ENCODE measurements at regions not wholly inside any gene's neighbourhood (a gene's known extent, or its start where the extent isn't known, plus 50 kb on each side); places are given as distances from the start of the nearest gene placed in this dataset.
"Not testable (repeated sequence)": the region's sequence is repeated elsewhere in the genome, so short reads cannot be mapped to it uniquely, and the experiment has no call there.

GRCh38 chr10:10067644-10068043, 950.0 kb upstream of the CELF2 start:
- Histone ChIP-seq H3K4me3 (ENCODE audit: low read length in 3 of 3) (no peak overlapping the region), H3K36me3 (ENCODE audit: control insufficient read depth in 2 of 3, insufficient read depth in 3 of 3, low read length in 3 of 3) (no peaks in the 10 kb centered on the region), H3K27me3 (ENCODE audit: control insufficient read depth, insufficient read depth, low read length) (no peaks in the 10 kb centered on the region), H3K9ac (ENCODE audit: low read length in 3 of 3) (no peak overlapping the region), H3K9me3 (ENCODE audit: control insufficient read depth in 2 of 3, insufficient read depth in 1 of 3, low read length in 3 of 3) (no peaks in the 10 kb centered on the region), H3K4me1 (ENCODE audit: control insufficient read depth in 2 of 3, insufficient read depth in 2 of 3, low read depth in 1 of 3, low read length in 3 of 3) (no peaks in the 10 kb centered on the region), H3K27ac (ENCODE audit: low read depth in 2 of 2, low read length in 2 of 2) (no peak overlapping the region)
- DNase-seq (no peak), FAIRE-seq (no peak)
- TF ChIP-seq CTCF (IDR thresholded peaks at IDR 0.05; ENCODE audit: borderline replicate concordance, extremely low read depth, insufficient read depth): no peak
- intact Hi-C loops (cut with DNase I): no loop called here

DNA sequence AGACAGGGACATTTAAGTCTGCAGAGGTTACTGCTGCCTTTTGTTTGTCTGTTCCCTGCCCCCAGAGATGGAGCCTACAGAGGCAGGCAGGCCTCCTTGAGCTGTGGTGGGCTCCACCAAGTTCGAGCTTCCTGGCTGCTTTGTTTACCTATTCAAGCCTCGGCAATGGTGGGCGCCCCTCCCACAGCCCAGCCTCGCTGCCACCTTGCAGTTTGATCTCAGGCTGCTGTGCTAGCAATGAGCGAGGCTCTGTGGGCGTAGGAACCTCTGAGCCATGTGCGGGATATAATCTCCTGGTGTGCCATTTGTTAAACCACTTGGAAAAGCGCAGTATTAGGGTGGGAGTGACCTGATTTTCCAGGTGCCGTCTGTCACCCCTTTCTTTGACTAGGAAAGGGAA, 942.8 kb upstream of the CELF2 start:
- intact Hi-C loops (cut with DNase I); H3K9ac ChIP-seq (ENCODE audit: low read length in 3 of 3); H3K9me3 ChIP-seq (ENCODE audit: control insufficient read depth in 2 of 3, insufficient read depth in 1 of 3, low read length in 3 of 3); H3K4me1 ChIP-seq (ENCODE audit: control insufficient read depth in 2 of 3, insufficient read depth in 2 of 3, low read depth in 1 of 3, low read length in 3 of 3); H3K27ac ChIP-seq (ENCODE audit: low read depth in 2 of 2, low read length in 2 of 2); H3K27me3 ChIP-seq (ENCODE audit: control insufficient read depth, insufficient read depth, low read length); DNase-seq; FAIRE-seq; H3K4me3 ChIP-seq (ENCODE audit: low read length in 3 of 3); H3K36me3 ChIP-seq (ENCODE audit: control insufficient read depth in 2 of 3, insufficient read depth in 3 of 3, low read length in 3 of 3): not testable (repeated sequence)

GRCh38 chr10:10078446-10078845, 939.2 kb upstream of the CELF2 start:
- H3K4me1 ChIP-seq (ENCODE audit: control insufficient read depth in 2 of 3, insufficient read depth in 2 of 3, low read depth in 1 of 3, low read length in 3 of 3): no peaks in the 10 kb centered on the region
- FAIRE-seq (no peak), DNase-seq (no peak)

GRCh38 chr10:10092581-10092980, 925.1 kb upstream of the CELF2 start:
- Histone ChIP-seq H3K4me1 (ENCODE audit: control insufficient read depth in 2 of 3, insufficient read depth in 2 of 3, low read depth in 1 of 3, low read length in 3 of 3) (no peaks in the 10 kb centered on the region), H3K9ac (ENCODE audit: low read length in 3 of 3) (no peak overlapping the region), H3K36me3 (ENCODE audit: control insufficient read depth in 2 of 3, insufficient read depth in 3 of 3, low read length in 3 of 3) (no peaks in the 10 kb centered on the region), H3K27ac (ENCODE audit: low read depth in 2 of 2, low read length in 2 of 2) (no peak overlapping the region), H3K27me3 (ENCODE audit: control insufficient read depth, insufficient read depth, low read length) (no peaks in the 10 kb centered on the region), H3K9me3 (ENCODE audit: control insufficient read depth in 2 of 3, insufficient read depth in 1 of 3, low read length in 3 of 3) (no peaks in the 10 kb centered on the region), H3K4me3 (ENCODE audit: low read length in 3 of 3) (no peak overlapping the region)
- FAIRE-seq (no peak), DNase-seq (peak in 4 of 5 donors; percentile 19 to 39 (median 34))
- TF ChIP-seq CTCF (IDR thresholded peaks at IDR 0.05; ENCODE audit: borderline replicate concordance, extremely low read depth, insufficient read depth): no peak
- intact Hi-C loops (cut with DNase I): no loop called here

More at GRCh38 chr10:10078446-10078845, 939.2 kb upstream of the CELF2 start:
- Histone ChIP-seq H3K36me3 (ENCODE audit: control insufficient read depth in 2 of 3, insufficient read depth in 3 of 3, low read length in 3 of 3) (no peaks in the 10 kb centered on the region), H3K9ac (ENCODE audit: low read length in 3 of 3) (no peak overlapping the region), H3K27me3 (ENCODE audit: control insufficient read depth, insufficient read depth, low read length) (no peaks in the 10 kb centered on the region), H3K9me3 (ENCODE audit: control insufficient read depth in 2 of 3, insufficient read depth in 1 of 3, low read length in 3 of 3) (no peaks in the 10 kb centered on the region), H3K4me3 (ENCODE audit: low read length in 3 of 3) (no peak overlapping the region), H3K27ac (ENCODE audit: low read depth in 2 of 2, low read length in 2 of 2) (no peak overlapping the region)
- no peak for TF ChIP-seq CTCF (IDR thresholded peaks at IDR 0.05; ENCODE audit: borderline replicate concordance, extremely low read depth, insufficient read depth)
- intact Hi-C loops (cut with DNase I): no loop called here

All from kidney (tissue), 13 donors.